GM12878 (cell line): ENCODE measurements at regions not wholly inside any gene's neighbourhood (a gene's known extent, or its start where the extent isn't known, plus 50 kb on each side); places are given as distances from the start of the nearest gene placed in this dataset.

Source experiments
- BHLHE40 ChIP-seq, 2 experiments: fragments of 450-650 bp in 1 of 2; IDR thresholded peaks; 2 replicates each; pipeline ENCODE4 v1.6.1; 2011 to 2017; ENCODE audit warnings: low read depth in 2 of 2, borderline replicate concordance in 1 of 2, improper control_type of control experiment in 1 of 2, low read length in 1 of 2, mild to moderate bottlenecking in 1 of 2
- CEBPB ChIP-seq, 2 experiments: fragments of 150-350 bp in 1 of 2; IDR thresholded peaks; 2 replicates each; pipeline ENCODE4 v1.6.1; 2012 to 2014; ENCODE audit warnings: low read depth in 2 of 2, low read length in 2 of 2, borderline replicate concordance in 1 of 2, inconsistent platforms in 1 of 2
- CHD4 ChIP-seq: fragments of 200-600 bp; sonication (generic); IDR thresholded peaks from 2 replicates; pipeline ENCODE4 v1.6.1; 2016; ENCODE audit warnings: mild to moderate bottlenecking
- CREM ChIP-seq: IDR thresholded peaks from 2 replicates; pipeline ENCODE4 v1.6.1; 2014; ENCODE audit warnings: antibody characterized with exemption, low read depth
- E4F1 ChIP-seq: fragments of 450-650 bp; IDR thresholded peaks from 2 replicates; pipeline ENCODE4 v1.6.1; 2018; ENCODE audit warnings: borderline replicate concordance, mild to moderate bottlenecking; ENCODE audit not compliant: partially characterized antibody
- ELK1 ChIP-seq: IDR thresholded peaks from 2 replicates; pipeline ENCODE4 v1.6.1; 2012; ENCODE audit warnings: low read depth, low read length, improper control_type of control experiment
- ETV6 ChIP-seq, 2 experiments: fragments of 450-650 bp in 1 of 2; IDR thresholded peaks in 1 of 2; conservative IDR thresholded peaks in 1 of 2; 2 replicates each; pipeline ENCODE4 v1.6.1; 2014; ENCODE audit warnings: antibody characterized with exemption in 1 of 2, borderline replicate concordance in 1 of 2, low read depth in 1 of 2, mild to moderate bottlenecking in 1 of 2, moderate library complexity in 1 of 2
- GATAD2B ChIP-seq: fragments of 450-650 bp; conservative IDR thresholded peaks from 2 replicates; pipeline ENCODE4 v1.6.1; 2017; ENCODE audit warnings: low read depth, mild to moderate bottlenecking, moderate library complexity
- JUNB ChIP-seq: IDR thresholded peaks from 2 replicates; pipeline ENCODE4 v1.6.1; 2016; ENCODE audit warnings: antibody characterized with exemption, mild to moderate bottlenecking
- KDM1A ChIP-seq: fragments of 200-600 bp; sonication (generic); IDR thresholded peaks from 2 replicates; pipeline ENCODE4 v1.6.1; 2016; ENCODE audit warnings: borderline replicate concordance
- MEF2B ChIP-seq: fragments of 450-650 bp; IDR thresholded peaks from 2 replicates; pipeline ENCODE4 v1.6.1; 2018; ENCODE audit warnings: mild to moderate bottlenecking, moderate library complexity; ENCODE audit not compliant: partially characterized antibody, poor library complexity, severe bottlenecking
- MTA2 ChIP-seq: fragments of 450-650 bp; IDR thresholded peaks from 2 replicates; pipeline ENCODE4 v1.6.1; 2016; ENCODE audit warnings: low read depth, mild to moderate bottlenecking, moderate library complexity
- NR2F1 ChIP-seq: fragments of 450-650 bp; conservative IDR thresholded peaks from 2 replicates; pipeline ENCODE4 v1.6.1; 2017; ENCODE audit warnings: mild to moderate bottlenecking
- PAX8 ChIP-seq: fragments of 450-650 bp; IDR thresholded peaks from 2 replicates; pipeline ENCODE4 v1.6.1; 2017; ENCODE audit warnings: mild to moderate bottlenecking, moderate library complexity
- PBX3 ChIP-seq: IDR thresholded peaks from 2 replicates; pipeline ENCODE4 v1.6.1; 2011; ENCODE audit warnings: mild to moderate bottlenecking, low read depth, low read length, moderate library complexity; ENCODE audit not compliant: insufficient replicate concordance
- RAD21 ChIP-seq: IDR thresholded peaks from 2 replicates; pipeline ENCODE4 v1.6.1; 2011; ENCODE audit warnings: mild to moderate bottlenecking, low read depth, low read length, moderate library complexity; ENCODE audit not compliant: insufficient read depth
- SKIL ChIP-seq: fragments of 450-650 bp; IDR thresholded peaks from 2 replicates; pipeline ENCODE4 v1.6.1; 2017; ENCODE audit warnings: mild to moderate bottlenecking, low read depth, inconsistent platforms; ENCODE audit not compliant: poor library complexity, severe bottlenecking
- YY1 ChIP-seq: IDR thresholded peaks from 2 replicates; pipeline ENCODE4 v1.6.1; 2011; ENCODE audit warnings: low read depth, mild to moderate bottlenecking, low read length

GRCh38 chr10:33772370-33773252 lies 438.1 kb upstream of the NRP1 start (continued):
- no peak for TF ChIP-seq E4F1
- no peak for TF ChIP-seq KDM1A
- TF ChIP-seq RAD21 = no peak
- no peak for TF ChIP-seq SKIL
- no peak for TF ChIP-seq PBX3
- no peak for TF ChIP-seq MTA2
- no peak for TF ChIP-seq YY1
- TF ChIP-seq CEBPB (IDR thresholded peaks at IDR 0.05; ENCODE audit: borderline replicate concordance in 1 of 2, low read depth in 2 of 2, low read length in 2 of 2) = no peak
- no peak for TF ChIP-seq ETV6 (conservative IDR thresholded peaks at IDR 0.05 in 1 of 2, IDR thresholded peaks at IDR 0.05 in 1 of 2; ENCODE audit: borderline replicate concordance in 1 of 2, low read depth in 1 of 2)
- TF ChIP-seq CREM = no peak
- TF ChIP-seq ELK1 = no peak
- TF ChIP-seq BHLHE40 (IDR thresholded peaks at IDR 0.05; ENCODE audit: borderline replicate concordance in 1 of 2, low read depth in 2 of 2, low read length in 1 of 2) = peak in 1 of 2 experiments; percentile 17; a peak in 1 of 4 replicates
- peak; percentile 87 for TF ChIP-seq NR2F1
- TF ChIP-seq CHD4 = no peak
- TF ChIP-seq GATAD2B = no peak
- no peak for TF ChIP-seq JUNB
- TF ChIP-seq PAX8 = no peak
- TF ChIP-seq MEF2B = peak; percentile 16
